ENCODE measurements at regions not wholly inside any gene's neighbourhood (a gene's known extent, or its start where the extent isn't known, plus 50 kb on each side); places are given as distances from the start of the nearest gene placed in this dataset.

DNA sequence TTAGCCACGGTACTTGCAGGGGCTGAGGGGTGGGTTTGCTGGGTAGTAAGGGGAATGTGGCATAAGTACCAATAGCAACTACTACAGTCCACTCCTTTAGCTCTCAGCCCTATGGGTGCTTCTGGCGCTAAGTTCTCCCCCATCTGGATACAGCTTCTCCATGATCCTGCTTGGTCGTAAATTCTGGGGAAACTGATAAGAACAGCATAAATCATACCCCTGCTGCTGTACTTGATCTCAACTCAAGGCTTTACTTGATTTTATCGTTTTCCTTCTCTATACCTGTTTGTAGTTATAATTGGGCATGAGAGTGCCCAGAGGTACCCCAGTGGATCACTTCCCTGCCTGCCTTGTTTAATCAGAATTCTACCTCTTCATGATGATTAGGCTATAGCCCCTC lies 331.4 kb downstream of the PMP22 start:
- TF ChIP-seq, protein P1, sequence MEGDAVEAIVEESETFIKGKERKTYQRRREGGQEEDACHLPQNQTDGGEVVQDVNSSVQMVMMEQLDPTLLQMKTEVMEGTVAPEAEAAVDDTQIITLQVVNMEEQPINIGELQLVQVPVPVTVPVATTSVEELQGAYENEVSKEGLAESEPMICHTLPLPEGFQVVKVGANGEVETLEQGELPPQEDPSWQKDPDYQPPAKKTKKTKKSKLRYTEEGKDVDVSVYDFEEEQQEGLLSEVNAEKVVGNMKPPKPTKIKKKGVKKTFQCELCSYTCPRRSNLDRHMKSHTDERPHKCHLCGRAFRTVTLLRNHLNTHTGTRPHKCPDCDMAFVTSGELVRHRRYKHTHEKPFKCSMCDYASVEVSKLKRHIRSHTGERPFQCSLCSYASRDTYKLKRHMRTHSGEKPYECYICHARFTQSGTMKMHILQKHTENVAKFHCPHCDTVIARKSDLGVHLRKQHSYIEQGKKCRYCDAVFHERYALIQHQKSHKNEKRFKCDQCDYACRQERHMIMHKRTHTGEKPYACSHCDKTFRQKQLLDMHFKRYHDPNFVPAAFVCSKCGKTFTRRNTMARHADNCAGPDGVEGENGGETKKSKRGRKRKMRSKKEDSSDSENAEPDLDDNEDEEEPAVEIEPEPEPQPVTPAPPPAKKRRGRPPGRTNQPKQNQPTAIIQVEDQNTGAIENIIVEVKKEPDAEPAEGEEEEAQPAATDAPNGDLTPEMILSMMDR (IDR thresholded peaks at IDR 0.05): no peak
- TF ChIP-seq POLR2AphosphoS5 (IDR thresholded peaks at IDR 0.05): no peak
- TF ChIP-seq EP300 (IDR thresholded peaks at IDR 0.05): no peak

Measured in esophagus muscularis mucosa (tissue), 4 donors.